HEK293T (cell line): ENCODE measurements at regions not wholly inside any gene's neighbourhood (a gene's known extent, or its start where the extent isn't known, plus 50 kb on each side); places are given as distances from the start of the nearest gene placed in this dataset.

Source experiments
- LEF1 ChIP-seq: fragments of 450-650 bp; IDR thresholded peaks from 2 replicates; pipeline ENCODE4 v1.6.1; 2017; ENCODE audit warnings: mild to moderate bottlenecking, borderline replicate concordance
- TARDBP ChIP-seq: fragments of 450-650 bp; IDR thresholded peaks from 2 replicates; pipeline ENCODE4 v1.6.1; 2016

DNA sequence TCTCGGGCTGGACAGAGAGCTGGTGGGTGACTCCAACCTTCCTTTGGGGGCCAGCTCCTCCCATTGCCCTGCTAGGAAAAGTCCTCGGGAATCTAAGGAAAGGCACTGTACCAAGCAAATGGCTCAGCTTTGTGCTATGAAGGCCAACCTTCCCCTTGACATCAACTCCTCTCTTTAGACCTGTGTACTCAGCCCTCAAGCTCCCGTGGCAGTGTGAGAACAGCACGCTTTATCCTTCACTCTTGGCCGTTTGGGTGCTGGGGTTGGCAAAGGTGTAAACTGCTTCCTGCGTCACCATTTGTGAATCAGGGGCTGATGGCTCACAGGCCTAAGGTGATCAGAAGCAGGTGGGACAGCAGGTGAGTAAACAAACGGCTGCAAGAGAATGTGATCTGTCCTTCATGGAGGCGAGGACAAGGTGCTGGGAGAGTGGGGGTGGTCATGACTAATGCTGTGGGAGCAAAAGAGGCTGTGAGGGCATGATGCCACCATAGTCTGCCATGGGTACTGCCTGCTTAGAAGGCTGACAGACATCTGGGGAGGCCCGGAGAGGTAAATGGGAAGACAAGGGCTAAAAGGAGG, 165.2 kb upstream of the TPM1 start:
- TF ChIP-seq LEF1 (no peak), TARDBP (no peak)
